A549 (cell line): ENCODE measurements at regions not wholly inside any gene's neighbourhood (a gene's known extent, or its start where the extent isn't known, plus 50 kb on each side); places are given as distances from the start of the nearest gene placed in this dataset.

Experiments used
- CTCF ChIP-seq: fragments of >200 bp; sonication (Bioruptor Twin); formaldehyde crosslinking; IDR thresholded peaks from 3 replicates; pipeline ENCODE4 v1.5.1; 2016
- POLR2A ChIP-seq: IDR thresholded peaks from 2 replicates; pipeline ENCODE4 v1.6.1; 2012; ENCODE audit warnings: mild to moderate bottlenecking, low read length
- TF ChIP-seq, protein P1 (sequence below): fragments of 150-350 bp; IDR thresholded peaks from 2 replicates; pipeline ENCODE4 v1.6.1; 2014; ENCODE audit warnings: low read depth, mild to moderate bottlenecking, low read length

DNA sequence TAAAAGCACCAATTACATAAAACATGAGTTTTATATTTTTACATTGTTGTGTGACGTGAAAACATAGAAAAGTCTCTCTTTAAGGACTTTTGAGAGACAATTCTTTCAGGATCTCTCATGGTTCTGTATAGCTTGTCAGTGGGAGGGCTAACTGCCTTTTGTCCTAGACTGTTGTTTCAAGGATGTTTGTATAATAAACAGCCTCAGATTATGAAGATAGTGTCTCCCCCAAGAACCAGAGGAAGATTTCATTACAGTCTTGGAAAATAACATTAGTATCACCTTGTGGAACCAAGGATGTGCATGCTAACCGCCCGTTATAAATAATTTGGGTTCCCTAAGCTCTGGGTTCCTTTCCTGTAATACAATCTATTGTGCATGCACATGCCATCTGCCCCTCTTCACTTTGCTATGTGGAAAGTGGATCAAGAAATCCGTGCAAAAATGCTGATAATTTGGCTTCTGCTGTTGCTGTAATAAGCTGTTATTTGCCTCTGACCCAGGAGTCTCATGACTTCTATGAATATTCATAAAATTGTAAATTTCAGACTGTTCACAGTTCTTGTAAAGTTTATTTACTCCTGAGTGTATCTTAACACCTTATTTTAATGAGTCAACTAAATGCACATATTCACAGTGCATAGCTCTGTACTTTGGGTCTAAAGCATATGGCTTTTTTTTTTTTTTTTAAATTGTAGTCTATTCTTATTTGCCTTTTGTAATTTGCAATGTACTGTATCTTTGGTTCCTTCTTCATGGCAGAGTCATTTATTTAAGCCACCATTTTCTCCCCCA, 265.5 kb downstream of the PTH2R start:
- TF ChIP-seq CTCF = no peak
- no peak for TF ChIP-seq POLR2A
- TF ChIP-seq, protein P1, sequence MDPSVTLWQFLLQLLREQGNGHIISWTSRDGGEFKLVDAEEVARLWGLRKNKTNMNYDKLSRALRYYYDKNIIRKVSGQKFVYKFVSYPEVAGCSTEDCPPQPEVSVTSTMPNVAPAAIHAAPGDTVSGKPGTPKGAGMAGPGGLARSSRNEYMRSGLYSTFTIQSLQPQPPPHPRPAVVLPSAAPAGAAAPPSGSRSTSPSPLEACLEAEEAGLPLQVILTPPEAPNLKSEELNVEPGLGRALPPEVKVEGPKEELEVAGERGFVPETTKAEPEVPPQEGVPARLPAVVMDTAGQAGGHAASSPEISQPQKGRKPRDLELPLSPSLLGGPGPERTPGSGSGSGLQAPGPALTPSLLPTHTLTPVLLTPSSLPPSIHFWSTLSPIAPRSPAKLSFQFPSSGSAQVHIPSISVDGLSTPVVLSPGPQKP = no peak
